NCI-H345 (cell line): ENCODE measurements at regions not wholly inside any gene's neighbourhood (a gene's known extent, or its start where the extent isn't known, plus 50 kb on each side); places are given as distances from the start of the nearest gene placed in this dataset.

ENCODE experiments used
- DNase-seq: peaks from one replicate; lab custom pipeline; 2025; lab: John Stamatoyannopoulos, UW

DNA sequence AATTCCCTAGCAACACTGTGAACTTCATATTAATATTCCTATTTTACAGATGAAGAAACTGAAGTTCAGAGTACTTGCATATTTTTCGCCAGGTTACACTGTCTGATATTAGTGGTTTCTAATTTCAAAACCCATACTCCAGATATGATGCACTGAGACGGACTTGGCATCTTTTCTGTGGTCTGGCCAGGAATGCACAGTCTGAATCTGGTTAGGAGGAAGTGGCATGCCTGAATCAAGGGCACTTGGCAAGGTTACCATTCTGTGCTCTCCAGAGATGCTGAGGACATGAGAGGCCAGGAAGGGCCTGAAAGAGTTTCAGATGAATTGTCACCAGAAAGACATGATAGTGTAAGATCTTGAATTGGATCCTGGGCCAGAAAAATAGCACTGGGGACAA is 150.1 kb downstream of the HAO1 start:
- DNase-seq, result no peak

DNA sequence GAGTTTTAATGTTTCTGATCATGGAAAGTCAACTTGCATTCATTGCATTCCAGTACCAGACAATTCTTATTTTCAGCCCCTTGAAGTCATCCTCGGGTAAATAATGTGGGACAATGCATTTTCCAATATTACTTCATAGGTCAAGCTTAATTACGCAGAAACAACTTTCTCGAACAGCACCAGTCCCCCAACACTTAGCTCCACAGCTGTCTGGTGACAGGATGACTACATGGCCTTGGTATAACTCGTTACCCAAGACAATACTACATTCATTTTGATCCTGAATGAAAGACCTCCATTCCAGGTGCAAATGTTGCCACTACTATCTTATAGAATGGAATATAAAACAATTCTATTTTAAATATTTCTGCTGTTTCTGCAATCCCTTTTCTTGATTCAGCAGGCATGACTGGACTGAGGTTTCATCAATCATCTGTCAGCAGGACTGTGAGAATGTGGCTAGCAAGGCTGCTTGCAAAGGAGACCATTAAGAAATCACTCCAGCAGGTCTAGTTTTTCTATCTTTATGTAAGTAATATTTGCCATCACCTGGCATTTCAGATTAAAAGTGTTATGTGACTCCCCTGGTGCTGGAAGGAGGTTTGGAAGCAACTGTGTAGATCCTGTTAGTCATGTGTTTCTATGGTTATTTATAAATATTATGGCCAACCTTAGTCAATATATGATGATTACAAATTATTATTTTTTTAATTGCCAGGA is 147.9 kb downstream of the HAO1 start:
- no peak for DNase-seq

- no peak for DNase-seq
Observed at GRCh38 chr20:7798176-7798575, 142.1 kb downstream of the HAO1 start.

DNA sequence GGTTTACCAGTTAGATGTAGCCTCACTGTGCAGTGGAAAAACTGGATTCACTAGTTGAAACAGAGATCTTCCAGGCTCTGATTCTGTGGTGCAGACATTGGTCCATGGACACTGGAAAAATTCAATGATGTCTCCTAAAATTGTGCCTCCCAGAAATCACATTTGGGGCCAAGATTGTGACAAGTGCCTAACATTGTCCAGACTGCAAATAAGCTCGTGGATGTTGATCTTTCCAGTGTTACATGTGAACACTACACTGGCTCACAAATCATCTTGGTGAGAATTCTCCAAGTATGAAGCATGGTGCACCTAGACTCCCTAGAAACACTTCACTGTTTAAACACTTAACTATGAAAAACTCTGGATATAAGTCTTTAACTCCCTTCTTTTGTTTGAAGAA is 140.4 kb downstream of the HAO1 start:
- no peak for DNase-seq

- peak; percentile 33 for DNase-seq
Observed at GRCh38 chr20:7803411-7804151, 136.7 kb downstream of the HAO1 start.

- no peak for DNase-seq
Observed at GRCh38 chr20:7806831-7807230, 133.4 kb downstream of the HAO1 start.

GRCh38 chr20:7817286-7817685 is 123.0 kb downstream of the HAO1 start:
- DNase-seq, result no peak

DNA sequence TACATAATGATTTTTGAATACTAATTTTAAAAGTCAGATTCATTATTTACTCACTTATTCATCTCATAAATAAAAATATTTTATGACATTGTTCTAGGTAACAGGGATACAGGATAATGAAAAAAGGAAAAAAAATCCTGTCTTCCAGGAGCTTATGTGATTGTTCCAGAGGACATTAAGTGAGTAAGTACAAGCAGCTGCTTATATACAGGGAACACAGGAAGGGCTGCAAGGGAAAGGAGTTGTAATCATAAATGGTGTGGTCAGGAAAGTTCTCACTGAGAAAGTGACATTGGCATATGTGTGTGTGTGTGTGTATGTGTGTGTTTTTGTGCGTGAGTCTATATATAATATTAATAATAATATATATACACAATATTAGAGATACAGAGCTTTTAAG is 121.8 kb downstream of the HAO1 start:
- no peak for DNase-seq

DNA sequence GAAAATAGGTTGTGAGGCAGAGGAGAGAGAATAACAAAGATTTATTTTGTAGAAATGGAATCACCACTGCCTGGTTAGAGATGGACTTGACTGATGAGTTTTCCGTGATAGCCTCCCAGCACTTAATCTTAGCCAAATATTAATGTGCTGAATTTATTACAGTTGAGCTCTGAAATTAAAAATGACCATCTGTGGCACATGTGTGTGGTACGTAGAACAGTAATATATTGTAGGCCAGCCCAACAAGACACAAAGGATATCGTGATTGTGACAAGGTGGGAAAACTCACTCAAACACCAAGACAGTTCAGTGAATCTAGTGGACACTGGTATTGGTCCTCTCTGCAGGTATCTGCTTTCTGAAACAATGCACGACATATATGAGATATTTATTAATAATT is 119.4 kb downstream of the HAO1 start:
- no peak for DNase-seq

DNA sequence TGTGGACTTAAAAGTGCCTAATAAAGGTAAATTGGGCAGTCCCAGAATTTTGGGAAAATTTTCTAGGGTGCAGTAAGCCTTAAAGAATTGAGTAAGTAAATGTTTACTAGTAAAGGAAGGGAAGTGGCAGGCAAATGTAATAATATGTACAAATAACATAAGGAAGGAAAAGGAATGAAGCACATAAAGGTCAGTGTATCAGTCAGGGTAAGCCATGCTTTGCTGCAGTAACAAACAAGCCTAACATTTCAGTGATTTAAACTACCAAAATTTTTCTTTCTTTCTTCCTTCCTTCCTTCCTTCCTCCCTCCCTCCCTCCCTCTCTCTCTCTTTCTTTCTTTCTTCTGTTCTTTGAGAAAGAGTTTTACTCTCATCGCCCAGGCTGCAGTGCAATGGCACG is 117.5 kb downstream of the HAO1 start:
- DNase-seq, result no peak

DNA sequence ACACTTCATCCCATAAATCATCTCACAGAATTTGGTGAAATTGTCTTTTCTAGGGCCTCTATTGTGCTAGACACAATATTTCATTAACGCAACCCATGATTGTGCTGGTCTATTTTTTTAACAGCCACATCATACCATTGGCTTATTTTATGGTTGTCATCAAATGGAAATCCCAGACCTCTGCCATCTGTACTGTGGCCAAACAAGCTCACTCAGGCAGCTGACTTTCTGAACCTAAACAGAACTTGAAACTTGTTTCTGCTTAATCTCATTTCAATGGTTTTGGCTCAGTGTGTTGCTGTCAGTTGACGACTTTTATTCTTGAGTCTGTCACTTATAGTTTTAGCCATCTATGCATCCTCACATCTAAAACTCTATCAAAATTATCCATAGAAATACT is 111.8 kb downstream of the HAO1 start:
- DNase-seq, result no peak

DNA sequence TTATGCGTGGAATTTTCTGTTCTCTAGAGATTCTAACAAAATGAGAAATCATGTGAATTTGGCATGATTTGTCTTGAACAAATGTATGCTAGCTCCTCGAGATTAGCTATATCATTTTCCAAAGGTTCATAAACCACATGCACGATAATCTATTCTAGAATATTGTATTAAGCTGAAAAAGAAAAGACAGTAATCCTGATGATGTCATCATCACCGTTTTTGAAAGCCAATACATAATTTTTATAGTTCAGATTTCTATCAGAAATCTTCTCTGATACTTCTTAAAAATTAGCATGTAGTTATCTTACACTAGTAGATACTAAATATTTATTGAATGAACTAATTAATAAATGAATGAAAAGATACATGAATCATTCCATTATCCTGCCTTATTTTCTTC is 111.2 kb downstream of the HAO1 start:
- no peak for DNase-seq

GRCh38 chr20:7829776-7830175 is 110.5 kb downstream of the HAO1 start:
- no peak for DNase-seq
